ENCODE measurements at regions not wholly inside any gene's neighbourhood (a gene's known extent, or its start where the extent isn't known, plus 50 kb on each side); places are given as distances from the start of the nearest gene placed in this dataset.
"Not testable (repeated sequence)": the region's sequence is repeated elsewhere in the genome, so short reads cannot be mapped to it uniquely, and the experiment has no call there.

DNA sequence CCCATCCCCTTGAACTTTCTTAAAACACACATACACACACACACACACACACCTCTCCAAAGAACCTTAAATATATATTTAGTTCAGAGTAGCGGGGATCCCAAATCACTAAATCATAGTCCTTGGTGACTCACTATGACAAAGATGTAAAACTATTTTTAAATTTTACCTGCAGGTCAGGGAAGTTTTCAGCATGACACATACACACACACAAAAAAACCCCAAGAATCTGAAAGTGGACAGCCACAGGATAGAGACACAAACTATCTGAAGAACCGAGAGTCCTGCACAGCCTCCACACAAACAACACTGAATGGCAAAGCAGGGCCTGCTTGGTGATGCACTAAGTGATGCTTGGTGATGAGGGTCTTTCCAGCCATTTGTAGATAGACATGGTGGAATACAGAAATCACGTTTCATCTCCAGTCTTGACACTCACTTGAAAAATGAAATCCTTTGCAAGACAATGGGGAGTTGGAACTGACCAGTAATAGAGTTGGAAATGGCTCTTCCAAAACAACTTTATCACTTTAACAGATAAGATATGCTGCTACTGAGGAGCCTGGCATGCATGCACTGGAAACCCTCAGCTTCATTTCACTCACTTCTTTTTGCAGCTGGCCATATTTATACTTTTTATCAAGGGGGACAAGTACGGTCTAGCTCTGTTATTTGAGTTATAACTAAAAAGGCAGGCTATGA, 307.3 kb downstream of the RAPGEF2 start:
- DNase-seq (ENCODE audit: low spot score) = no peak

DNA sequence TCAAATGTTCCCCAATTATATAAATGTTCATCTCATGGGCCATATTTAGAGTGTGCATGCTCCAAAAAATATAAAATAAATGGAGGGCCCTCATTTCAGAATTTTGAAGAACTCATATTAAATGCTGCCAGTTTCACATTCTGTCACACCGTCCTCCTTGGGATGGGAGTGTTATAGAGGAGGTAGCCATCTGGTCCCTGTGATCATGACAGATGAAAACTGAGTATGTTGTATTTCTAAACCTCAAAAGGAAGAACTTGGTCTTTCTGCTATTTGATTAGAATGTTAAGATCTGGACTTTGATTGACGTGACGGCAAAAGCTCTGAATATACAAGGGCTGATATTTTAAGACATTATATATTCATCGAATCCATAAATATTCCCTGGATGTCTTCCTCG, 308.0 kb downstream of the RAPGEF2 start:
- DNase-seq (ENCODE audit: low spot score) = no peak

- no peak for DNase-seq (ENCODE audit: low spot score)
Measured at GRCh38 chr4:159413306-159413943, 310.5 kb downstream of the RAPGEF2 start.

- DNase-seq (ENCODE audit: low spot score) = no peak
Measured at GRCh38 chr4:159414305-159414704, 311.4 kb downstream of the RAPGEF2 start.

DNA sequence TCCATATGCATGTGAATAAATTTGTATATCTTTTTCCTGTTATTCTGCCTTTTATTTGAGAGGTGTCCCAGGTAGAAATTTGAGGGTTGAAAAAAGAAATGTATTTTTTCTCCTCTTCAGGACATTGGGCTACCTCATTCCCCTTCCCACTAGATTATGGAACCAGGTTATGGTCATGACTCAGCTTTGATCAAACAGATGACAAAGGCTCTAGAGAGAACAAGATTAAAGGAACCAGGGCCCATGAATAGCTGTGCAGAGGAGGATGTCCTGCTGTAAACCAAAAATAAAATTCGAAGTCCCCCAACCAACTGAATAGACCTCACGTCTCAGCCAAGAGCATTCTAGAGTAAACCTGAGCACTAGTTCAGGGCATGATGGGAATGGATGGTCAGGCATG, 313.2 kb downstream of the RAPGEF2 start:
- no peak for DNase-seq (ENCODE audit: low spot score)

DNA sequence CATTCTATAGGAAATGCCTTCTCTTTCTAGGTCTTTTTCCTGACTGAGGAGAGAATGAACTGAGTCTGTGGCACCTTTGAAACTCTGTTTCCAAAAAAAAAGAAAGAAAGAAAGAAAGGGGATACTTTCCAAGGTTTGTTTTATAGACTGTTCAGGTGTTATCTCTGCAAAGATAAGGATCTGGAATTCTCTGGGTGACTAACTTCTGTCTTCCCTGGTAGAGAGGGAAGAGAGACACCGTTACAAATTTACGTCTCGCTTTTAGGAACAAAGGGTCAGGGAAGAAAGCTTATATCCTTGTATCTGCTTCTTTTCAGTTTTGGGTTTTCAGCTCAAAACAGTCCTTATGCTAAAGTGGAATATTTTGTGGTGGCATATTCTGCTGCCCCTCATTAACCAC, 314.1 kb downstream of the RAPGEF2 start:
- DNase-seq (ENCODE audit: low spot score) = no peak

GRCh38 chr4:159420162-159421057, 317.5 kb downstream of the RAPGEF2 start:
- DNase-seq (ENCODE audit: low spot score) = no peak

GRCh38 chr4:159421058-159421419, 318.2 kb downstream of the RAPGEF2 start:
- not testable (repeated sequence) for DNase-seq (ENCODE audit: low spot score)

GRCh38 chr4:159422019-159422418, 319.1 kb downstream of the RAPGEF2 start:
- DNase-seq (ENCODE audit: low spot score) = no peak

DNA sequence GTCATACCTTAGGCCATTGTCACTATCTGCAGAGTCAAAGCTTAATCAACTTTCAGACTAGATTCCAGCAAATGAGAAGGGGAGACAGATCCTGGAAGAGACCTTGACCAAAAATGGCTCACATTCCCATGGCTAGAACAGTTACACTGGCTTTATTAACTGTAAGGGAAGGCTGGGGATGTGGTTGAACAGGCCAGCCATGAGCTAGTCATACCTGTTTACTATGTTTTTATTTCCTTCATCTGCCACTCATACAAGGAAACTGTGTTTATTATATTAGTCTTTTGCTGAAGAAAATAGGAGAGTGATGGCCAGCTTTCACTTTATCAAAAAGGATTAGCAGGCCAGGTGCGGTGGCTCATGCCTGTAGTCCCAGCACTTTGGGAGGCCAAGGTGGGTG, 319.7 kb downstream of the RAPGEF2 start:
- DNase-seq (ENCODE audit: low spot score) = no peak

GRCh38 chr4:159425737-159426305, 322.9 kb downstream of the RAPGEF2 start:
- no peak for DNase-seq (ENCODE audit: low spot score)

DNA sequence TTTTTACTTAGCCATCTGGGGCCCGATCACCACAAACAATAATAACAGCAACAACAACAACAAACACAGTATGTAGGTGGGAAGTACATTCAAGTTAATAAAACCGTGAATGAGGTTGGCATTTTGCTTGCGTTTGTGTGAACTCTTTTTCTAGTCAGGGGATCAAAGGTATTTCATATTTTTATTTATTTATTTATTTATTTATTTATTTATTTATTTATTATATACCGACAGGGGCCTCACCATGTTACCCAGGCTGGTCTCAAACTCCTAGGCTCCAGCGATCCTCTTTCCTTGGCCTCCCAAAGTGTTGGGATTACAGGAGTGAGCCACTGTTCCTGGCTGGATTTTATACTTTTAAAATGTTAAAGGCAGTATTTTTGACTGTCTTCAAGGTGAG, 325.4 kb downstream of the RAPGEF2 start:
- no peak for DNase-seq (ENCODE audit: low spot score)

- DNase-seq (ENCODE audit: low spot score) = no peak
Measured at GRCh38 chr4:159428975-159429692, 326.3 kb downstream of the RAPGEF2 start.

DNA sequence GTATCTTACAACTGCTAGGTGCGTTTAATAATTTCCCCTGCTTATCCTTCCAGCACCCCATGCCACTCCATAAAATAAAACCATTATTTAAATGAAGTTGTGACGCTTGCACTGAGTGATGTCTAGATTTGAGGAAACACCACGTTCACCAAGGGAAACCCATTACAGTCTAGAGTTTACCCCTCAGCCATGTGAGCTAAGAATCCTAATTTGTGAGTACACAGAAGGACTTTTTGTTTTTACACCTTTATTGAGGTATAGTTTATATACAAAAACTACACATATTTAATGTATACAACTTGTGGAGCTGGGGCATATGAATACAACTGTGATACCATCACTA, 326.8 kb downstream of the RAPGEF2 start:
- DNase-seq (ENCODE audit: low spot score) = no peak

GRCh38 chr4:159430896-159431295, 328.0 kb downstream of the RAPGEF2 start:
- DNase-seq (ENCODE audit: low spot score) = no peak

DNA sequence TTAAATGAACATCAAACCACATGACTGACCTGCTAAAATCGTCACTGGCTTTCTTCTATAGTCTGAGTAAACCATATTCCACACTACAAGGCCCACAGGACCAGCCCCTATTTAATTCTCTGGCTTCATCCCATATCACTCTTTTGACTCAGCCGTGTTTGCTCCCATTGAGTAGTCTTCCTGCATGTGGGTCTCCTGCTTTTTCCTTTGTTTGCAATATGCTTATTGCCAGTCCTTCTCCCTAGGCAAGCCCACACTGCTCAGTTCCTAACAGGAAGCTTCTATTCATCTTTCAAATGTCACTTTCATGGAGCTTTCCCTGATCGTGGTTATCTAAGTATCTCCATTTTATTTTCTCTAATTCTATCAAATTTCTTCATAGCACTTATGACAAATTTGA, 329.6 kb downstream of the RAPGEF2 start:
- no peak for DNase-seq (ENCODE audit: low spot score)

DNA sequence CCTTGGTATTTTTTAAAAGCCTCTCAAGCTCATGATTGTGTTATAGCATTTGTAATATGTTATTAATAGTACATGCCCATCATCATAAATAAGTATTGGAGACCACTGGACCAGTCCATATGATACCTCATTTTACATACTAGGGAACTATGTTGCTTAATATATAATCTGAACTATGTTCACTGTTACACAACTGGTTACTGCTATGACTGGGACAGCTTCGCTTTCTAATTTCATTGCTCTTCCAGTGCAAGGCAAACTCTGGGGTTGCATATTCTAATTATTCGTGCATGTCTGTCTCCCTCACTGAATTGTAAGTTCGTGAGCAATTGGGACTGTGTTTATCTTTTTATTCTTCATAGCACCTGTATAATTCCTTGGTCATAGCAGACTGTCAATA, 330.5 kb downstream of the RAPGEF2 start:
- DNase-seq (ENCODE audit: low spot score) = no peak

GRCh38 chr4:159434114-159434870, 331.4 kb downstream of the RAPGEF2 start:
- DNase-seq (ENCODE audit: low spot score) = no peak

DNA sequence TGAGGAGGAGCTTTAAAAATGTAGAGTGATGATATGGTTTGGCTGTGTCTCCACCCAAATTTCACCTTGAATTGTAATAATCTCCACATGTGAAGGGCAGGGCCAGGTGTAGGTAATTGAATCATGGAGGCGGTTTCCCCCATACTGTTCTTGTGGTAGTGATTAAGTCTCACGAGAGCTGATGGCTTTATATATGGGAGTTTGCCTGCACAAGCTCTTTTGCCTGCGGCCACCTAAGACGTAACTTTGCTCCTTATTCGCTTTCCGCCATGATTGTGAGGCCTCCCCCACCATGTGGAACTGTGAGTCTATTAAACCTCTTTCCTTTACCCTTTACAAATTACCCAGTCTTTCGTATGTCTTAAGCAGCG, 332.0 kb downstream of the RAPGEF2 start:
- DNase-seq (ENCODE audit: low spot score) = no peak

DNA sequence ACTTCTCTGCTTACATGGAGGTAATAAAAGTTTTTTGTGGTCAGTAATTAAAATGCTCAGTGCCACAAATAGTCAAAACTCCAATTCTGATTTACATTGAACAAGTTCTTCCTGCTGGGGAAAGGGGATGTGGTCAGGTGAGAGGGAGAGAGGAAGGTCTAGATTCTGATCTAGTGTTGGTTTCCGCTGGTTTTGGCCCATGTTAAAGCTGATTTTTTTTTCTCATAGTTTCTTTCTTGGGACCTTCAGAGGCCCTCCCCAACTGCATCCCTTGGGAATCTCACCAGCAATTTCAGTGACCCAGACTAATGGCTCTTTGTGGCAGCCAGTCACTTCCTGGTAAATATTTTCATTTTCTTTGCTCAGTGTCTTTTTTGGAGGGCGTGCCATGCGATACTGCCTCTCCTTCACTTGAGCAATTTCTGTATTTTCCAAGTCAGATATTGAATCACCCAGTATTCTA, 332.7 kb downstream of the RAPGEF2 start:
- DNase-seq (ENCODE audit: low spot score) = no peak

DNA sequence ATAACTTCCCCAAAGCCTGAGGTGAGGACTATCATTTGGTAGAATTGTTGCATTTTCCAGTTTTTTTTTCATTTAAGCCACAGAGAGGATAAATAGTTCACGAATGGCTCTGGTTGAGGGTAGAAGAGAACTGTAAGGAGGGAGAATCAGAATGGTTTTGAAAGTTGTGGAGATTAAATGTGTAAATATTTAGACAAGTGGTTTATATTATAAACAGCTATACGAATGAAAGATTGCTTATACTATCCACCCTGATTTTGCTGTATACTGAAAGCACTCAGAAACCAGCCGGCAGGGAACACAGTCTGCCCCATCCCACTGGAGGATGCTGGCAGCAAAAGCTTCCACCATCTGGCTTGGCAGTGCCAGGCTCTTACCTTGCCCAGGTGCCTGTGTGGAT, 341.1 kb downstream of the RAPGEF2 start:
- DNase-seq (ENCODE audit: low spot score) = no peak
